Skeletal muscle cell (primary cell): ENCODE measurements at regions not wholly inside any gene's neighbourhood (a gene's known extent, or its start where the extent isn't known, plus 50 kb on each side); places are given as distances from the start of the nearest gene placed in this dataset.
"Not testable (repeated sequence)": the region's sequence is repeated elsewhere in the genome, so short reads cannot be mapped to it uniquely, and the experiment has no call there.

Source experiments
- DNase-seq: peaks from one replicate; pipeline ENCODE4 v3.0.0-alpha.2; 2010; ENCODE audit warnings: low read depth
- H3K4me3 ChIP-seq: 2 replicates; pipeline ENCODE4 v1.5.1; 2011; ENCODE audit warnings: low read depth, mild to moderate bottlenecking, control low read depth, low read length, moderate library complexity

GRCh38 chr1:227422581-227422980, 104.3 kb upstream of the CDC42BPA start:
- no peak overlapping the region for H3K4me3 ChIP-seq
- no peak for DNase-seq

DNA sequence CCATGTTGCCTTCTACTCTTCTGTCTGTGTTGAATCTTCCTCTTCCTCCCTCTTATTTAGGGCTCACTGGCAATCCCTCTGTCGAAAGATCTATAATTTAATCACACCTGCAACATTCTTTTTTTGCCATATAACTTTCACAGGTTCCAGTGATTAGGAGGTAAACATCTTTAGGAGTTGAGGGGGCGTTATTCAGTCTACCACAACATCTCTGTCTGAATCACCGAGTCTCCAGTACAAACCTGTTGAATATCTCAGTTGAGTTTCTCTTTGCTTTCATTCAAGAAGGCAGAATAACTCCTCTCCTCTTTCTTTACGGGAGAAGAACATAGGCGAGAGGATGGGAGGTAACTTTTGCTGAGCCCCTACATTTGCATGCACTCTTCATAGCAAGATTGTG, 101.9 kb upstream of the CDC42BPA start:
- no peak for DNase-seq

DNA sequence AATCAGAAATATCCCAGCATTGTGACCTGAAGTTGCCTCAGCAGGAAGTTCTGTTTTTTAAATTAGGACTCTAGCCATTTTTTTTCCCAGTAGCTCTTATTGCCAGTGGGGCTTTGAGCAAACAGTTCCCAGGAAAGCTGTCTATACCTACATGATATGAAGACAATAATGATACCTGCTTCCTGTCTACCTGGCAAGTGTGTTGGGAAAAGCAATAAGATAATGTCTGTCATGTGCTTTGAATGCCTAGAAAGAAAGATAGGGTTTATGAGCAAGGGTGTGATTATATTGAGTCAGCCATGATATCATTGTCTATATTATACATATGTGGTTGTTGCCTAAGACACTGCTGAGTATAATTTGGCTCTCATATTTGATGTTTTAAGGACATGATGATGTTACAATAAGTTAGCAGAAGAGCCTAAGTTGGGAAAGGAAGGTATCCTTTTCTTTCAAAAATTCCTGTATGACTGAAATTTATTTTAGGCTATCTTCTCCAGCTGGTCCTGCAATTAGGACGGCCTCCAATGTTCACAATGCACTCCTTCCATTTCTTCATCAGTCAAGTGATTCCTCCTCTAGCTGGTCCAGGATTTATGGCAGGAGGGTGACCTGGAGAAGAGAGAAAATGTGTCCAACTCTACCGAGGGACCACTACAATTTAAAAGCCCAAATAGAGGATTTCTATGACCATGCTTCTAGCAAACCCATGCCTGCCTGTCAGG, 99.6 kb upstream of the CDC42BPA start:
- H3K4me3 ChIP-seq, result no peak overlapping the region
- no peak for DNase-seq

More for the DNA sequence above, 101.9 kb upstream of the CDC42BPA start:
- no peak overlapping the region for H3K4me3 ChIP-seq

- H3K4me3 ChIP-seq, result no peak overlapping the region
- no peak for DNase-seq
Measured at GRCh38 chr1:227416156-227416830, 98.0 kb upstream of the CDC42BPA start.

DNA sequence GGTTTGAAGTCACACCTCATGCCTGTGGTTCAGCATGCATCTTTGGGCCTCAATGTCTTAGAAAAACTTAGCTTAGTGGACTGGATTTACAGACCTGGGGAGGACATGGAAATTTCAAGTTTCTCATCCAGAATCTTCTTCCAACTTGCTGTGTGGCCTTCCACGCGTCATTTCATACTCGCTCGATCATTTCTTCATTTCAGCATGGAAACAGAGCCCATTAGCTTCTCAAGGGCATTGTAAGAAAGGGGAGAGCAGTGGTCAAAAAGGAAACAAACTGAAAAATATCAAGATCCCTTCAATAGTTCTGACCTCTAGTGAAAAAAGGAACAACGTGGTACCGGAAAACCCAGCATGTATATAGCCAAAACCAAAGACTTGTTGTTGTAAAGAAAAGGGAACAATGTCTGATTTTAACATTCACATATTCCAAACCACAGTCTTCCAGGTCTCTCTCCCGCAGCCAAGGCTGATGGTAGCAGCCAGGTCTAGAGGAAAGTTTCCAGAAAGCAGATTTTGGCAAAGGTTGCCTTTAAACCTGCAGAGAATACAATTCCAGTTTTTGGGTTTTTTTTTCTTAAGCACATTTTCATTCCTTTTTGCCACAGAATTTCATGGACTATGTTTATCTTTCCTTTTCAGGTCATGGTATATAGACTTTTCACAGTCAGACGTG, 97.0 kb upstream of the CDC42BPA start:
- no peak for DNase-seq
- H3K4me3 ChIP-seq, result no peak overlapping the region

DNA sequence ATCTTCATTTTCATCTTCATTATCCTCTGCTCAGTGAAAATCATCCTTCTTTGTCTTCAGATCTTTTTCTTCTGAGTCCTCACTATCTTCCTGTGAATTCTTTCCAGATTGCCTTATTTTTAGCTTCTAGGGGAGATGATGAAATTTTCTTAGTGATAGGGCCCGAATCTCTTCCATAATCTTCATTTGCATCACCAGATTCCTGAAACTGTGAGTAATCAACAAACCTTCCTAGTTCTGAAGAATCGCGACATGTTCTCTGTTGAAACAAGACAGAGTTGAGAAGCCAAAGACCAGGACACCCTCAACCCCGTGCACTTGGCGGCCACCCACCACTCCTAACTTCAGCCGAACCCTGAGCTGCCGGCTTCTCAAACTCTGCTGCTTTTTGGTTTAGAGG, 92.8 kb upstream of the CDC42BPA start:
- no peak overlapping the region for H3K4me3 ChIP-seq
- no peak for DNase-seq

- H3K4me3 ChIP-seq, DNase-seq: not testable (repeated sequence)
Measured at GRCh38 chr1:227406332-227406731, 88.0 kb upstream of the CDC42BPA start.

DNA sequence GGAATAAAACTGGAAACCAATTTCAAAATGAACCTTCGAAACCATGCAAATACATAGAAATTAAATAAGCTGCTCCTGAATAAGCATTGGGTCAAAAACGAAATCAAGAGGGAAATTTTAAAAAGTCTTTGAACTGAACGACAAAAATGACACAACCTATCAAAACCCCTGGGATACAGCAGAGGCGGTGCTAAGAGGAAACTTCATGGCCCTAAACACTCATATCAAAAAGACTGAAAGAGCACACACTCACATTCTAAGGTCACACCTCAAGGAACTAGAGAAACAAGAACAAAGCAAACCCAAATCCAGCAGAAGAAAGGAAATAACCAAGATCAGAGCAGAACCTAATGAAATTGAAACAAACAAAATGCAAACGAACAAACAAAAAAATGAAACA, 85.2 kb upstream of the CDC42BPA start:
- no peak for DNase-seq
- no peak overlapping the region for H3K4me3 ChIP-seq

GRCh38 chr1:227401562-227402342, 83.5 kb upstream of the CDC42BPA start:
- DNase-seq, result no peak
- no peak overlapping the region for H3K4me3 ChIP-seq

- no peak for DNase-seq
- H3K4me3 ChIP-seq, result no peak overlapping the region
Measured at GRCh38 chr1:227399152-227399730, 80.9 kb upstream of the CDC42BPA start.

DNA sequence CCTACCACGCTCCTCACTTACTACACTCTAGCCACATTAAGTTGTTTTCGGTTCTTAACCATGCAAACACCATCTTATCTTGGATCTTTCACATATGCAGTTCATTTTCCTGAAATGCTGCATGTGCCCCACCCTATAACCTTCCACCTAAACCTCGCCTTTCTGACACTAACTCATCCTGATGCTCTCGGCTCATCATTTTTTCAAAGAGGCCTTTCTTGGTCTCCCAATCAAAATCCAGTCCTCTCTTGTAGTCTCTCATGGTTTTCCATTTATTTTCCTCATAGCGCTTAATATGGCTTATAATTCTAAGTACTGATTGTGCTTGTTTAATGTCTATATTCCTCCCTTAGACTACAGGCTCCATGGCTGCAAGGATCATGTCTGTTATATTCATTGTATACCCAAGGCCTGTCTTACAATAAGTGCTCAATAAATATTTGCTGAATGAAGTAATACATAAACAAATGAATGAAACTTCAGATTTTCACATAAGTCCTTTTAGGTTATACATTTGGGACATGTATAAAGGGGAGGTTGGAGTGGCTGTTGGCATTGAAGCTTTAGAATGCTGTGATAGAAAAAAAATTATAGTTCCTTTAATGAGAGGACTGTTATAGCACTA, 79.2 kb upstream of the CDC42BPA start:
- no peak for DNase-seq
- H3K4me3 ChIP-seq, result no peak overlapping the region

- no peak overlapping the region for H3K4me3 ChIP-seq
- DNase-seq, result no peak
Measured at GRCh38 chr1:227396539-227397353, 78.5 kb upstream of the CDC42BPA start.

- DNase-seq, result no peak
Measured at GRCh38 chr1:227395426-227396028, 77.2 kb upstream of the CDC42BPA start.

DNA sequence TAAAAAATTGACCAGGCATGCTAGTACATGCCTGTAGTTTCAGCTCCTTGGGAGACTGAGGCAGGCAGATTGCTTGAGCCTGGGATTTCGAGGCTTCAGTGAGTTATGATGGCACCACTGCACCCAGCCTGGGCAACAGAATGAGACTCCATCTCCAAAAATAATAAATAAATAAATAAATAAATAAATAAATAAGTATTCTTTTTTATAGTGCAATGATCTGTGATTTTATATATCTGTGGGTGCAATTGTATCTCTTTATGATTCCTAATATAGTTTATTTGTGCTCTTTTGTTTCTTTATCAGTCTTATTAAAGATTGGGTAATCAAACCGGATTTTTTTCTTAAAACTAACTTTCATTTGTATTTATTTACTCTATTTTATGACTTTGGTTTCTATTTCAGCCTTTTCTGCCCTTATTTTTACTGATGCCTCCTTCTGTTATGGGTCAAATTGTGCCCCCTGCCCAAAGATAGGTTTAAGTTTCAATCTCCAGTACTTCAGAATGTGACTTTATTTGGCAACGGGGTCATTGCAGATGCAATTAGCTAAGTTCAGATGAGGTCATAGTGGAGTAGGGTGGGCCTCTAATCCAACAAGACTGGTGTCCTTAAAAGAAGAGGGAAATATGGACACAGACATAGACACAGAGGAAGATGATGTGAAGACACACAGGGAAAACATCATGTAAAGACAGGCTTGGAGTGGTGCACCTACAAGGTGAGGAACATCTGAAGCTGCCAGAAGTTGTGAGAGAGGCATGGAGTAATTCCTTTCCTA, 74.9 kb upstream of the CDC42BPA start:
- DNase-seq, result no peak
- no peak overlapping the region for H3K4me3 ChIP-seq

More at GRCh38 chr1:227395426-227396028, 77.2 kb upstream of the CDC42BPA start:
- no peak overlapping the region for H3K4me3 ChIP-seq

DNA sequence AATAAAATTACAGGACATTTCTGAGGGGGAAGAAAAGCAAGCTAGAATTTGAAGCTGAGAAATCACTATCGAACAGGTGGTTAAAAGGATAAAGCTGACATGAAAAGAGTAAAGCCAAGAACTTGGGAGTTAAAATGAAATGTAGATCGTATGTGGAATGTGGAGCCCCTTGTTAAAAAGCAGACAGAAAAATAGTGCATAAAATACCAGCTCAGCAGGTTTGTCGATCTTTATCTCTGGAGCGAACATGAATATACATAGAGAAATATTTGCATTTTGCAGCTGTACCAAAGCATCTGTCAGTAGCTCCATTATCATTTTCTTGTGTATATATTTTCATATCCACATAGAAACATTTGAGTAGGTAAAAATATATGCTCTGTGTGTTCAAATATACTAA, 73.6 kb upstream of the CDC42BPA start:
- DNase-seq, result no peak
- no peak overlapping the region for H3K4me3 ChIP-seq

DNA sequence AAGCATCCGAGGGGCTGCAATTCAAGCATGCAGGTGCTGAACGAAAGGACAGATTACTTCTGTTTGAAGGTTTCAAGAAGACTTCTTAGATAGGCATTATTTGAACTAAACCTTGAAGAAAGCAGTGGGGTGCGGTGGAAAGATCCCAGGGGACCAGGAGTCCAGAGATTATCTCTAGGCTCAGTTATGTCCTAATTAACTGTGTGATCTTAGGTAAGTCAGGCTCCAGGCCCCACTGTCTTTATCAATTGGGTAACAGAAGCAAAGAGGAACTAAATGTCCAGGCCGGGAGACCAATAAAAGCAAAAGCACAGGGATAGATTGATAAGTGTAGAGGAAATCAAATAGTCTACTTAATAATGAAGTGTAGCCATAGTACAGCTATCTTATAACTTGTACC, 72.9 kb upstream of the CDC42BPA start:
- no peak overlapping the region for H3K4me3 ChIP-seq
- no peak for DNase-seq

- DNase-seq, result no peak
- H3K4me3 ChIP-seq, result no peak overlapping the region
Measured at GRCh38 chr1:227390525-227390924, 72.2 kb upstream of the CDC42BPA start.
